HEK293 (cell line): ENCODE measurements at regions not wholly inside any gene's neighbourhood (a gene's known extent, or its start where the extent isn't known, plus 50 kb on each side); places are given as distances from the start of the nearest gene placed in this dataset.

Experiments used
- FEZF1 ChIP-seq: fragments of 450-650 bp; formaldehyde crosslinking; IDR thresholded peaks from 2 replicates; pipeline ENCODE4 v1.5.1; 2016; ENCODE audit warnings: missing biosample characterization, missing genetic modification characterization
- GLI4 ChIP-seq: fragments of 450-650 bp; formaldehyde crosslinking; IDR thresholded peaks from 2 replicates; pipeline ENCODE4 v1.5.1; 2016; ENCODE audit warnings: missing biosample characterization, missing genetic modification characterization
- HIC1 ChIP-seq: fragments of 450-650 bp; formaldehyde crosslinking; IDR thresholded peaks from 2 replicates; pipeline ENCODE4 v1.5.1; 2016; ENCODE audit warnings: missing biosample characterization, missing genetic modification characterization
- MYNN ChIP-seq: fragments of 450-650 bp; formaldehyde crosslinking; IDR thresholded peaks from 2 replicates; pipeline ENCODE4 v1.5.1; 2016; ENCODE audit warnings: missing biosample characterization, missing genetic modification characterization, borderline replicate concordance
- PBX3 ChIP-seq: sonication (generic); formaldehyde crosslinking; IDR thresholded peaks from 2 replicates; pipeline ENCODE4 v1.8.1; 2022; ENCODE audit warnings: mild to moderate bottlenecking, moderate library complexity, missing genetic modification reagents
- WT1 ChIP-seq: fragments of 450-650 bp; formaldehyde crosslinking; IDR thresholded peaks from 2 replicates; pipeline ENCODE4 v1.5.1; 2016; ENCODE audit warnings: missing biosample characterization, missing genetic modification characterization
- ZIC2 ChIP-seq: fragments of 450-650 bp; formaldehyde crosslinking; IDR thresholded peaks from 2 replicates; pipeline ENCODE4 v1.5.1; 2016; ENCODE audit warnings: missing biosample characterization, missing genetic modification characterization
- ZNF2 ChIP-seq: fragments of 450-650 bp; formaldehyde crosslinking; IDR thresholded peaks from 2 replicates; pipeline ENCODE4 v1.5.1; 2016; ENCODE audit warnings: missing biosample characterization, missing genetic modification characterization
- ZNF248 ChIP-seq: fragments of 450-650 bp; formaldehyde crosslinking; IDR thresholded peaks from 2 replicates; pipeline ENCODE4 v1.5.1; 2017; ENCODE audit warnings: missing biosample characterization, missing genetic modification characterization
- ZNF311 ChIP-seq: fragments of 450-650 bp; formaldehyde crosslinking; IDR thresholded peaks from 2 replicates; pipeline ENCODE4 v1.5.1; 2017; ENCODE audit warnings: missing biosample characterization, missing genetic modification characterization, borderline replicate concordance
- ZNF335 ChIP-seq: fragments of 450-650 bp; formaldehyde crosslinking; conservative IDR thresholded peaks from 2 replicates; pipeline ENCODE4 v1.5.1; 2016; ENCODE audit warnings: missing biosample characterization, missing genetic modification characterization
- ZNF398 ChIP-seq: fragments of 450-650 bp; formaldehyde crosslinking; IDR thresholded peaks from 2 replicates; pipeline ENCODE4 v1.5.1; 2017; ENCODE audit warnings: missing biosample characterization, missing genetic modification characterization
- ZNF529 ChIP-seq: fragments of 450-650 bp; formaldehyde crosslinking; IDR thresholded peaks from 2 replicates; pipeline ENCODE4 v1.5.1; 2017; ENCODE audit warnings: missing genetic modification characterization, missing biosample characterization; ENCODE audit not compliant: insufficient replicate concordance
- ZNF610 ChIP-seq: fragments of 450-650 bp; formaldehyde crosslinking; IDR thresholded peaks from 2 replicates; pipeline ENCODE4 v1.5.1; 2016; ENCODE audit warnings: missing biosample characterization, missing genetic modification characterization, borderline replicate concordance
- ZNF629 ChIP-seq: fragments of 450-650 bp; formaldehyde crosslinking; IDR thresholded peaks from 2 replicates; pipeline ENCODE4 v1.5.1; 2017; ENCODE audit warnings: missing biosample characterization, missing genetic modification characterization
- ZNF654 ChIP-seq: fragments of 450-650 bp; formaldehyde crosslinking; IDR thresholded peaks from 2 replicates; pipeline ENCODE4 v1.5.1; 2016; ENCODE audit warnings: low read depth, missing biosample characterization, missing genetic modification characterization
- ZNF707 ChIP-seq: fragments of 450-650 bp; formaldehyde crosslinking; IDR thresholded peaks from 2 replicates; pipeline ENCODE4 v1.5.1; 2016; ENCODE audit warnings: missing biosample characterization, missing genetic modification characterization
- ZNF76 ChIP-seq: fragments of 450-650 bp; formaldehyde crosslinking; IDR thresholded peaks from 2 replicates; pipeline ENCODE4; 2016; ENCODE audit warnings: low read depth, missing biosample characterization, missing genetic modification characterization, borderline replicate concordance
- ZNF776 ChIP-seq: fragments of 450-650 bp; formaldehyde crosslinking; IDR thresholded peaks from 2 replicates; pipeline ENCODE4 v1.5.0; 2017; ENCODE audit warnings: missing biosample characterization, missing genetic modification characterization, borderline replicate concordance
- TF ChIP-seq, protein P1 (sequence below): fragments of 450-650 bp; formaldehyde crosslinking; IDR thresholded peaks from 2 replicates; pipeline ENCODE4 v1.5.1; 2017; ENCODE audit warnings: missing biosample characterization, missing genetic modification characterization
- TF ChIP-seq, protein P2 (sequence below): fragments of 450-650 bp; formaldehyde crosslinking; IDR thresholded peaks from 2 replicates; pipeline ENCODE4 v1.5.1; 2016; ENCODE audit warnings: missing biosample characterization, missing genetic modification characterization
- TF ChIP-seq, protein P3 (sequence below): fragments of 450-650 bp; formaldehyde crosslinking; IDR thresholded peaks from 2 replicates; pipeline ENCODE4 v1.5.1; 2016; ENCODE audit warnings: missing biosample characterization, missing genetic modification characterization
- TF ChIP-seq, protein P4 (sequence below): fragments of 450-650 bp; formaldehyde crosslinking; IDR thresholded peaks from 2 replicates; pipeline ENCODE4 v1.5.1; 2016; ENCODE audit warnings: missing biosample characterization, missing genetic modification characterization

DNA sequence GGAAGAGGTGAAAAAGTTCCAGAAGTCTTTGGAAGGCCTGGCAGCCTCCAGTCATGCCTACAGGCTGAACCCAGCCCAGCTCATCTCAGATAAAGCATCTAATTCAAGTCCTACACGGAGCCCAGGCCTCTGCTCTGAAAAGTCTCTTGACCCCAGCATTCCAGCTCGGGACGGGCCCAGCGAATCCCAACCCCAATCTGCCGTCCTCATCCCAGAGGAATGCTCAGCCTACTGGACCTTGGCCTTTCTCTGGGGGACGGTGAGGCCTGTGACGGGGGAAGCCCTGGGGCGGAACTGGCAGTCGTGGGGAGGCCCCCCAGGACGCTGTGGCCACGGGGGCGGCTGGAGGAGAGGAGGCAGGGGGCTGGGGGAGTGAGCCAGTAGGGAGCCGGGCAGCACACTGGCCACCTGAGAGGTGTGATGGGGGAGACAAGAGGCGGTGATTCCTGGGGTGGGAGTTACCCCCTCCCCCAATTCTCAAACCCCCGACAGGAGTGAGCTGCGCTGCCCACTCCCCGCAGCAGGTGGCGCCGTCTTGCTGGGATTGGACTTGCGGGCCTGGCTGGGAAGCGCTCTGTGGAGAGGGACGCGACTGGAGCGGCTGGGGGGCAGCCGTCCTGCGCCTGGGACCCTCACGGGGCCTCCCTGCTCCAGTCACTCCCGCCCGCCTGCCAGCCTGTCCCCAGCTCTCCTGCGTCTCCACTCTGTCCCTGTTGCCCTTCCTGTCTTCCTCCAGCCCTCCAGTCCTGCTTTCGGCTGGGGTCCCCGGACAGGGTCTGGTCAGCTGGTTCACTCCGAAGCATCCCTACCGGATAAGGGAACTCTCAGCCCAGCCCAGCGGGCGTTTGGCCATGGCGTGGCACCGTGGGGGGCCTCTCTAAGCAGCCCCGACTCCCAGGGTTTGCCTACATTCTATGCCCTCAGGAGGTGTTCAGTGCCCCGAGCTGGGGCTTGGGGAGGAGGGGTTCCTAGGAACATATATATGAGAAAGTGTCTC is 182.6 kb upstream of the HAAO start (continued):
- TF ChIP-seq PBX3 (CRISPR knock-in tag) (0 out of 2 replicates have a peak, but pooled peaks have one; percentile 57), ZNF76 (tag by site-specific recombination) (peak; percentile 14; the same call in 1 of the 2 replicates), ZNF311 (tag by site-specific recombination) (no peak), ZNF2 (tag by site-specific recombination) (0 out of 2 replicates have a peak, but pooled peaks have one; percentile 24), ZNF629 (tag by site-specific recombination) (no peak), GLI4 (no peak), ZIC2 (tag by site-specific recombination) (peak; percentile 40; the same call in 1 of the 2 replicates), ZNF654 (peak; percentile 80), MYNN (no peak), ZNF398 (tag by site-specific recombination) (0 out of 2 replicates have a peak, but pooled peaks have one; percentile 25), ZNF776 (tag by site-specific recombination) (no peak), ZNF610 (tag by site-specific recombination) (no peak), ZNF707 (no peak), ZNF335 (tag by site-specific recombination) (peak; percentile 56), FEZF1 (tag by site-specific recombination) (no peak), ZNF248 (tag by site-specific recombination) (no peak), WT1 (tag by site-specific recombination) (no peak), ZNF529 (tag by site-specific recombination) (no peak), HIC1 (tag by site-specific recombination) (no peak)
- TF ChIP-seq, protein P1, sequence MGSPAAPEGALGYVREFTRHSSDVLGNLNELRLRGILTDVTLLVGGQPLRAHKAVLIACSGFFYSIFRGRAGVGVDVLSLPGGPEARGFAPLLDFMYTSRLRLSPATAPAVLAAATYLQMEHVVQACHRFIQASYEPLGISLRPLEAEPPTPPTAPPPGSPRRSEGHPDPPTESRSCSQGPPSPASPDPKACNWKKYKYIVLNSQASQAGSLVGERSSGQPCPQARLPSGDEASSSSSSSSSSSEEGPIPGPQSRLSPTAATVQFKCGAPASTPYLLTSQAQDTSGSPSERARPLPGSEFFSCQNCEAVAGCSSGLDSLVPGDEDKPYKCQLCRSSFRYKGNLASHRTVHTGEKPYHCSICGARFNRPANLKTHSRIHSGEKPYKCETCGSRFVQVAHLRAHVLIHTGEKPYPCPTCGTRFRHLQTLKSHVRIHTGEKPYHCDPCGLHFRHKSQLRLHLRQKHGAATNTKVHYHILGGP (tag by site-specific recombination): no peak
- TF ChIP-seq, protein P2, sequence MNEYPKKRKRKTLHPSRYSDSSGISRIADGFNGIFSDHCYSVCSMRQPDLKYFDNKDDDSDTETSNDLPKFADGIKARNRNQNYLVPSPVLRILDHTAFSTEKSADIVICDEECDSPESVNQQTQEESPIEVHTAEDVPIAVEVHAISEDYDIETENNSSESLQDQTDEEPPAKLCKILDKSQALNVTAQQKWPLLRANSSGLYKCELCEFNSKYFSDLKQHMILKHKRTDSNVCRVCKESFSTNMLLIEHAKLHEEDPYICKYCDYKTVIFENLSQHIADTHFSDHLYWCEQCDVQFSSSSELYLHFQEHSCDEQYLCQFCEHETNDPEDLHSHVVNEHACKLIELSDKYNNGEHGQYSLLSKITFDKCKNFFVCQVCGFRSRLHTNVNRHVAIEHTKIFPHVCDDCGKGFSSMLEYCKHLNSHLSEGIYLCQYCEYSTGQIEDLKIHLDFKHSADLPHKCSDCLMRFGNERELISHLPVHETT (tag by site-specific recombination): no peak
- TF ChIP-seq, protein P3, sequence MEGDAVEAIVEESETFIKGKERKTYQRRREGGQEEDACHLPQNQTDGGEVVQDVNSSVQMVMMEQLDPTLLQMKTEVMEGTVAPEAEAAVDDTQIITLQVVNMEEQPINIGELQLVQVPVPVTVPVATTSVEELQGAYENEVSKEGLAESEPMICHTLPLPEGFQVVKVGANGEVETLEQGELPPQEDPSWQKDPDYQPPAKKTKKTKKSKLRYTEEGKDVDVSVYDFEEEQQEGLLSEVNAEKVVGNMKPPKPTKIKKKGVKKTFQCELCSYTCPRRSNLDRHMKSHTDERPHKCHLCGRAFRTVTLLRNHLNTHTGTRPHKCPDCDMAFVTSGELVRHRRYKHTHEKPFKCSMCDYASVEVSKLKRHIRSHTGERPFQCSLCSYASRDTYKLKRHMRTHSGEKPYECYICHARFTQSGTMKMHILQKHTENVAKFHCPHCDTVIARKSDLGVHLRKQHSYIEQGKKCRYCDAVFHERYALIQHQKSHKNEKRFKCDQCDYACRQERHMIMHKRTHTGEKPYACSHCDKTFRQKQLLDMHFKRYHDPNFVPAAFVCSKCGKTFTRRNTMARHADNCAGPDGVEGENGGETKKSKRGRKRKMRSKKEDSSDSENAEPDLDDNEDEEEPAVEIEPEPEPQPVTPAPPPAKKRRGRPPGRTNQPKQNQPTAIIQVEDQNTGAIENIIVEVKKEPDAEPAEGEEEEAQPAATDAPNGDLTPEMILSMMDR (tag by site-specific recombination): peak; percentile 93
- TF ChIP-seq, protein P4, sequence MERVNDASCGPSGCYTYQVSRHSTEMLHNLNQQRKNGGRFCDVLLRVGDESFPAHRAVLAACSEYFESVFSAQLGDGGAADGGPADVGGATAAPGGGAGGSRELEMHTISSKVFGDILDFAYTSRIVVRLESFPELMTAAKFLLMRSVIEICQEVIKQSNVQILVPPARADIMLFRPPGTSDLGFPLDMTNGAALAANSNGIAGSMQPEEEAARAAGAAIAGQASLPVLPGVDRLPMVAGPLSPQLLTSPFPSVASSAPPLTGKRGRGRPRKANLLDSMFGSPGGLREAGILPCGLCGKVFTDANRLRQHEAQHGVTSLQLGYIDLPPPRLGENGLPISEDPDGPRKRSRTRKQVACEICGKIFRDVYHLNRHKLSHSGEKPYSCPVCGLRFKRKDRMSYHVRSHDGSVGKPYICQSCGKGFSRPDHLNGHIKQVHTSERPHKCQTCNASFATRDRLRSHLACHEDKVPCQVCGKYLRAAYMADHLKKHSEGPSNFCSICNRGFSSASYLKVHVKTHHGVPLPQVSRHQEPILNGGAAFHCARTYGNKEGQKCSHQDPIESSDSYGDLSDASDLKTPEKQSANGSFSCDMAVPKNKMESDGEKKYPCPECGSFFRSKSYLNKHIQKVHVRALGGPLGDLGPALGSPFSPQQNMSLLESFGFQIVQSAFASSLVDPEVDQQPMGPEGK (tag by site-specific recombination): peak; percentile 64
